HL-60 (cell line): ENCODE measurements at regions not wholly inside any gene's neighbourhood (a gene's known extent, or its start where the extent isn't known, plus 50 kb on each side); places are given as distances from the start of the nearest gene placed in this dataset.

Experiments
- TF ChIP-seq, protein P1 (sequence below): IDR thresholded peaks from one replicate; pipeline ENCODE4 v1.5.1; 2011; ENCODE audit warnings: low read length, control low read depth, inconsistent platforms; ENCODE audit not compliant: insufficient read depth
- TF ChIP-seq, protein P2 (sequence below): IDR thresholded peaks from 2 replicates; pipeline ENCODE4 v1.6.1; 2012; ENCODE audit warnings: low read depth; ENCODE audit not compliant: insufficient replicate concordance

DNA sequence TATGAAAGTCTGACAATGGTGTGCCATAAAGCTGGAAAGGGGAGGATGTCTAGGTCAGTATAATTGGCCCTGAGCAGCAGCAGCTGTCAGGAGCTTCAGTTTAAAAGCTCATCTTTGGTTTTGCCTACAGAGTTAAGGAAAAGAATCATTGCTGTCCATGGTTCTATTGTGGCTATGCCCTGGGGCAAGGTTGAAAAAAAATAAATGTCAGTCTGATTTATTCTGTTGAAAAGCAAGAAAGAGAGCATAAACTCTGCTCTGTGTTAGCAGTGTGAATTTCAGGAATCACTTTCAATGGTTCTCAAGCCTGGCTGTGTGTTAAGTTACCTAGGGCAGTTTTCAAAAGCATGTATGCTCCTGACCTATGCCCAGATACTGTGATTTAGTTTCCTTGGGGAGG, 446.7 kb downstream of the SETBP1 start:
- TF ChIP-seq, protein P1, sequence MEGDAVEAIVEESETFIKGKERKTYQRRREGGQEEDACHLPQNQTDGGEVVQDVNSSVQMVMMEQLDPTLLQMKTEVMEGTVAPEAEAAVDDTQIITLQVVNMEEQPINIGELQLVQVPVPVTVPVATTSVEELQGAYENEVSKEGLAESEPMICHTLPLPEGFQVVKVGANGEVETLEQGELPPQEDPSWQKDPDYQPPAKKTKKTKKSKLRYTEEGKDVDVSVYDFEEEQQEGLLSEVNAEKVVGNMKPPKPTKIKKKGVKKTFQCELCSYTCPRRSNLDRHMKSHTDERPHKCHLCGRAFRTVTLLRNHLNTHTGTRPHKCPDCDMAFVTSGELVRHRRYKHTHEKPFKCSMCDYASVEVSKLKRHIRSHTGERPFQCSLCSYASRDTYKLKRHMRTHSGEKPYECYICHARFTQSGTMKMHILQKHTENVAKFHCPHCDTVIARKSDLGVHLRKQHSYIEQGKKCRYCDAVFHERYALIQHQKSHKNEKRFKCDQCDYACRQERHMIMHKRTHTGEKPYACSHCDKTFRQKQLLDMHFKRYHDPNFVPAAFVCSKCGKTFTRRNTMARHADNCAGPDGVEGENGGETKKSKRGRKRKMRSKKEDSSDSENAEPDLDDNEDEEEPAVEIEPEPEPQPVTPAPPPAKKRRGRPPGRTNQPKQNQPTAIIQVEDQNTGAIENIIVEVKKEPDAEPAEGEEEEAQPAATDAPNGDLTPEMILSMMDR: no peak
- TF ChIP-seq, protein P2, sequence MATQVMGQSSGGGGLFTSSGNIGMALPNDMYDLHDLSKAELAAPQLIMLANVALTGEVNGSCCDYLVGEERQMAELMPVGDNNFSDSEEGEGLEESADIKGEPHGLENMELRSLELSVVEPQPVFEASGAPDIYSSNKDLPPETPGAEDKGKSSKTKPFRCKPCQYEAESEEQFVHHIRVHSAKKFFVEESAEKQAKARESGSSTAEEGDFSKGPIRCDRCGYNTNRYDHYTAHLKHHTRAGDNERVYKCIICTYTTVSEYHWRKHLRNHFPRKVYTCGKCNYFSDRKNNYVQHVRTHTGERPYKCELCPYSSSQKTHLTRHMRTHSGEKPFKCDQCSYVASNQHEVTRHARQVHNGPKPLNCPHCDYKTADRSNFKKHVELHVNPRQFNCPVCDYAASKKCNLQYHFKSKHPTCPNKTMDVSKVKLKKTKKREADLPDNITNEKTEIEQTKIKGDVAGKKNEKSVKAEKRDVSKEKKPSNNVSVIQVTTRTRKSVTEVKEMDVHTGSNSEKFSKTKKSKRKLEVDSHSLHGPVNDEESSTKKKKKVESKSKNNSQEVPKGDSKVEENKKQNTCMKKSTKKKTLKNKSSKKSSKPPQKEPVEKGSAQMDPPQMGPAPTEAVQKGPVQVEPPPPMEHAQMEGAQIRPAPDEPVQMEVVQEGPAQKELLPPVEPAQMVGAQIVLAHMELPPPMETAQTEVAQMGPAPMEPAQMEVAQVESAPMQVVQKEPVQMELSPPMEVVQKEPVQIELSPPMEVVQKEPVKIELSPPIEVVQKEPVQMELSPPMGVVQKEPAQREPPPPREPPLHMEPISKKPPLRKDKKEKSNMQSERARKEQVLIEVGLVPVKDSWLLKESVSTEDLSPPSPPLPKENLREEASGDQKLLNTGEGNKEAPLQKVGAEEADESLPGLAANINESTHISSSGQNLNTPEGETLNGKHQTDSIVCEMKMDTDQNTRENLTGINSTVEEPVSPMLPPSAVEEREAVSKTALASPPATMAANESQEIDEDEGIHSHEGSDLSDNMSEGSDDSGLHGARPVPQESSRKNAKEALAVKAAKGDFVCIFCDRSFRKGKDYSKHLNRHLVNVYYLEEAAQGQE: peak; percentile 73
